ENCODE measurements at regions not wholly inside any gene's neighbourhood (a gene's known extent, or its start where the extent isn't known, plus 50 kb on each side); places are given as distances from the start of the nearest gene placed in this dataset.

- no peak for DNase-seq (ENCODE audit: low read depth, low spot score)
Measured at GRCh38 chr21:21715266-21715969, 717.2 kb downstream of the NCAM2 start.

GRCh38 chr21:21722731-21723130 is 724.5 kb downstream of the NCAM2 start:
- no peak for DNase-seq (ENCODE audit: low read depth, low spot score)

- DNase-seq (ENCODE audit: low read depth, low spot score): no peak
Measured at GRCh38 chr21:21730512-21730911, 732.3 kb downstream of the NCAM2 start.

- no peak for DNase-seq (ENCODE audit: low read depth, low spot score)
Measured at GRCh38 chr21:21731626-21732025, 733.4 kb downstream of the NCAM2 start.

- no peak for DNase-seq (ENCODE audit: low read depth, low spot score)
Measured at GRCh38 chr21:21734088-21734487, 735.9 kb downstream of the NCAM2 start.

- DNase-seq (ENCODE audit: low read depth, low spot score): no peak
Measured at GRCh38 chr21:21737186-21737585, 739.0 kb downstream of the NCAM2 start.

- DNase-seq (ENCODE audit: low read depth, low spot score): no peak
Measured at GRCh38 chr21:21740207-21740606, 742.0 kb downstream of the NCAM2 start.

- DNase-seq (ENCODE audit: low read depth, low spot score): no peak
Measured at GRCh38 chr21:21750124-21750825, 752.1 kb downstream of the NCAM2 start.

- DNase-seq (ENCODE audit: low read depth, low spot score): no peak
Measured at GRCh38 chr21:21751286-21751685, 753.1 kb downstream of the NCAM2 start.

- no peak for DNase-seq (ENCODE audit: low read depth, low spot score)
Measured at GRCh38 chr21:21762855-21763254, 764.6 kb downstream of the NCAM2 start.

GRCh38 chr21:21764281-21764680 is 766.1 kb downstream of the NCAM2 start:
- no peak for DNase-seq (ENCODE audit: low read depth, low spot score)

GRCh38 chr21:21767276-21767675 is 769.1 kb downstream of the NCAM2 start:
- DNase-seq (ENCODE audit: low read depth, low spot score): no peak

- no peak for DNase-seq (ENCODE audit: low read depth, low spot score)
Measured at GRCh38 chr21:21788591-21788990, 790.4 kb downstream of the NCAM2 start.

- no peak for DNase-seq (ENCODE audit: low read depth, low spot score)
Measured at GRCh38 chr21:21801921-21802320, 803.7 kb downstream of the NCAM2 start.

GRCh38 chr21:21806711-21807597 is 808.7 kb downstream of the NCAM2 start:
- DNase-seq (ENCODE audit: low read depth, low spot score): no peak

- no peak for DNase-seq (ENCODE audit: low read depth, low spot score)
Measured at GRCh38 chr21:21807598-21807903, 809.3 kb downstream of the NCAM2 start.

- no peak for DNase-seq (ENCODE audit: low read depth, low spot score)
Measured at GRCh38 chr21:21813289-21813688, 815.1 kb downstream of the NCAM2 start.

- no peak for DNase-seq (ENCODE audit: low read depth, low spot score)
Measured at GRCh38 chr21:21813934-21814333, 815.7 kb downstream of the NCAM2 start.

GRCh38 chr21:21816778-21817177 is 818.6 kb downstream of the NCAM2 start:
- DNase-seq (ENCODE audit: low read depth, low spot score): no peak

GRCh38 chr21:21818898-21819297 is 820.7 kb downstream of the NCAM2 start:
- DNase-seq (ENCODE audit: low read depth, low spot score): no peak

- no peak for DNase-seq (ENCODE audit: low read depth, low spot score)
Measured at GRCh38 chr21:21828130-21828529, 829.9 kb downstream of the NCAM2 start.

GRCh38 chr21:21831036-21831435 is 832.8 kb downstream of the NCAM2 start:
- no peak for DNase-seq (ENCODE audit: low read depth, low spot score)
